Spleen (tissue), 11 donors: ENCODE measurements at regions not wholly inside any gene's neighbourhood (a gene's known extent, or its start where the extent isn't known, plus 50 kb on each side); places are given as distances from the start of the nearest gene placed in this dataset.

ENCODE experiments used
- DNase-seq: peaks from one replicate; pipeline ENCODE4 v3.0.0-alpha.2; 2020
- H3K27ac ChIP-seq, 8 donors: fragments of 200-600 bp; sonication (generic) in 7 of 8; 1 replicate in 4 of 8; 2 replicates in 4 of 8; pipeline versions ENCODE4 v1.5.0 to v1.8.0; 2016 to 2021; ENCODE audit warnings: inconsistent platforms in 4 of 8, mild to moderate bottlenecking in 4 of 8, moderate library complexity in 1 of 8
- H3K27me3 ChIP-seq, 7 donors: fragments of 200-600 bp; sonication (generic) in 6 of 7; replicated peaks in 1 of 7; 1 replicate in 4 of 7; 2 replicates in 3 of 7; pipeline versions ENCODE4 v1.5.0 to v1.8.0; 2016 to 2021; ENCODE audit warnings: inconsistent platforms in 3 of 7, mild to moderate bottlenecking in 1 of 7
- H3K36me3 ChIP-seq, 6 donors: fragments of 200-600 bp; sonication (generic) in 5 of 6; 1 replicate in 4 of 6; 2 replicates in 2 of 6; pipeline versions ENCODE4 v1.5.0 to v1.8.0; 2016 to 2021; ENCODE audit warnings: inconsistent platforms in 2 of 6
- H3K4me1 ChIP-seq, 6 donors: fragments of 200-600 bp; sonication (generic) in 5 of 6; 1 replicate in 3 of 6; 2 replicates in 3 of 6; pipeline versions ENCODE4 v1.5.0 to v1.8.0; 2016 to 2021; ENCODE audit warnings: inconsistent platforms in 3 of 6
- H3K4me3 ChIP-seq, 8 donors: fragments of 200-600 bp; sonication (generic) in 7 of 8; 1 replicate in 4 of 8; 2 replicates in 4 of 8; pipeline versions ENCODE4 v1.5.0 to v1.8.0; 2016 to 2021; ENCODE audit warnings: inconsistent platforms in 4 of 8, mild to moderate bottlenecking in 4 of 8, moderate library complexity in 2 of 8
- H3K9me3 ChIP-seq, 8 donors: fragments of 200-600 bp; sonication (generic) in 7 of 8; 1 replicate in 4 of 8; 2 replicates in 4 of 8; pipeline versions ENCODE4 v1.5.0 to v1.8.0; 2016 to 2021; ENCODE audit warnings: inconsistent platforms in 4 of 8
- POLR2A ChIP-seq, 3 donors: fragments of 450-650 bp; IDR thresholded peaks; one replicate each; pipeline ENCODE4 v1.5.1; 2017; ENCODE audit warnings: antibody characterized with exemption in 3 of 3, mild to moderate bottlenecking in 1 of 3
- POLR2AphosphoS5 ChIP-seq, 3 donors: sonication (generic); formaldehyde crosslinking; IDR thresholded peaks; one replicate each; pipeline ENCODE4 v1.5.1; 2017; ENCODE audit warnings: antibody characterized with exemption in 3 of 3
- WGBS, 5 donors: extraction: QIAGEN DNeasy Blood & Tissue Kit in 3 of 5; methylation state at CpG; one replicate each; pipeline versions ENCODE4 v1.1.5 to v1.1.7; 2013 to 2018; 5-methylcytosine and 5-hydroxymethylcytosine counted together
- intact Hi-C: fragments of 100-400 bp; cut with DNase I; formaldehyde crosslinking; loops from one replicate; pipeline ENCODE4 v1.15.0; 2023; ENCODE audit warnings: low total_unique reads
- TF ChIP-seq, protein P1 (sequence below), 11 experiments: fragments of 200-600 bp in 7 of 11; fragments of 450-650 bp in 4 of 11; sonication (generic) in 4 of 11; IDR thresholded peaks in 8 of 11; conservative IDR thresholded peaks in 3 of 11; 1 replicate in 7 of 11; 2 replicates in 4 of 11; pipeline versions ENCODE4 v1.4.0 to v1.8.0; 2016 to 2021; ENCODE audit warnings: antibody characterized with exemption in 11 of 11, inconsistent platforms in 4 of 11, mild to moderate bottlenecking in 1 of 11
- donor health status: healthy with polysubstance abuse.
- donor health status: DM: no; HTN: no; CAD: no; lungs with moderate emphysema.
- donor health status: DM: no; HTN: no; CAD: no.
- donor health status: Bipolar disorder and iron deficiency.
- donor health status: healthy.
- donor health status: DM: no; HTN: no; CAD: no.
- donor health status: DM: yes; HTN: yes; CAD: no.

- Histone ChIP-seq H3K4me3 (no peak overlapping the region), H3K27me3 (no peaks in the 10 kb centered on the region), H3K36me3 (no peaks in the 10 kb centered on the region), H3K4me1 (no peaks in the 10 kb centered on the region), H3K27ac (no peak overlapping the region), H3K9me3 (peaks cover 0 to 10% (median 0%) of the 10 kb centered on the region in 8 donors)
- 85 to 96% (median 93%) methylated on average over 2 of the region's 2 CpGs for WGBS, 5 donors
- no peak for TF ChIP-seq POLR2A (IDR thresholded peaks at IDR 0.05)
- TF ChIP-seq, protein P1, sequence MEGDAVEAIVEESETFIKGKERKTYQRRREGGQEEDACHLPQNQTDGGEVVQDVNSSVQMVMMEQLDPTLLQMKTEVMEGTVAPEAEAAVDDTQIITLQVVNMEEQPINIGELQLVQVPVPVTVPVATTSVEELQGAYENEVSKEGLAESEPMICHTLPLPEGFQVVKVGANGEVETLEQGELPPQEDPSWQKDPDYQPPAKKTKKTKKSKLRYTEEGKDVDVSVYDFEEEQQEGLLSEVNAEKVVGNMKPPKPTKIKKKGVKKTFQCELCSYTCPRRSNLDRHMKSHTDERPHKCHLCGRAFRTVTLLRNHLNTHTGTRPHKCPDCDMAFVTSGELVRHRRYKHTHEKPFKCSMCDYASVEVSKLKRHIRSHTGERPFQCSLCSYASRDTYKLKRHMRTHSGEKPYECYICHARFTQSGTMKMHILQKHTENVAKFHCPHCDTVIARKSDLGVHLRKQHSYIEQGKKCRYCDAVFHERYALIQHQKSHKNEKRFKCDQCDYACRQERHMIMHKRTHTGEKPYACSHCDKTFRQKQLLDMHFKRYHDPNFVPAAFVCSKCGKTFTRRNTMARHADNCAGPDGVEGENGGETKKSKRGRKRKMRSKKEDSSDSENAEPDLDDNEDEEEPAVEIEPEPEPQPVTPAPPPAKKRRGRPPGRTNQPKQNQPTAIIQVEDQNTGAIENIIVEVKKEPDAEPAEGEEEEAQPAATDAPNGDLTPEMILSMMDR (IDR thresholded peaks at IDR 0.05 in 8 of 11, conservative IDR thresholded peaks at IDR 0.05 in 3 of 11): no peak
- TF ChIP-seq POLR2AphosphoS5 (IDR thresholded peaks at IDR 0.05): no peak
- no peak for DNase-seq
- intact Hi-C loops: no loop called here
Observed at GRCh38 chr2:128803222-128803621, 484.6 kb upstream of the HS6ST1 start.

DNA sequence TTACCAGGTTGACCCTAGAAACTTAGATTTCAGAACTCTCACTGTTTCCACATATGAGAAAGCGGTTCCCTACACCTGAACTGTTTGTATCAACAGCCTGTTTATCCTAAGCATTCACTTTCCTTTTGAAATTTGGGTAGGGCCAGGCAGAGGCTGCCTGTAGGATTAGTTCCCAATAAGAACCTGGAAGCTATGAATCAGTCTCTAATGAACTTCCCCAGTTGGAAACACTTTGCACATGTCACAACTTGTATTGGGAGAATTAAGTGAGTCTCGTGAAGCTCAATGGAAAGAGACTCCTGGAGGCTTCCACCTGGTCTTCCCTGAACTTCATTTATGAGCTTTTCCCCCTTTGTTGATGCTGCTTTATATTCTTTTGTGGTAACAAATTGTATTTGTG, 486.6 kb upstream of the HS6ST1 start:
- Histone ChIP-seq H3K27ac (no peak overlapping the region), H3K4me3 (no peak overlapping the region), H3K27me3 (peaks cover 0 to 4% (median 0%) of the 10 kb centered on the region in 7 donors), H3K36me3 (no peaks in the 10 kb centered on the region), H3K4me1 (no peaks in the 10 kb centered on the region), H3K9me3 (peaks cover 0 to 16% (median under 1%) of the 10 kb centered on the region in 8 donors)
- TF ChIP-seq POLR2AphosphoS5 (IDR thresholded peaks at IDR 0.05): no peak
- TF ChIP-seq POLR2A (IDR thresholded peaks at IDR 0.05): no peak
- TF ChIP-seq, protein P1 (IDR thresholded peaks at IDR 0.05 in 8 of 11, conservative IDR thresholded peaks at IDR 0.05 in 3 of 11): no peak
- 66 to 97% (median 74%) methylated on average over 2 of the region's 2 CpGs for WGBS, 5 donors
- no peak for DNase-seq
- intact Hi-C loops: no loop called here

GRCh38 chr2:128805918-128806317, 487.2 kb upstream of the HS6ST1 start:
- intact Hi-C loops: no loop called here
- WGBS, 5 donors: 87 to 96% (median 89%) methylated on average over 2 of the region's 2 CpGs

DNA sequence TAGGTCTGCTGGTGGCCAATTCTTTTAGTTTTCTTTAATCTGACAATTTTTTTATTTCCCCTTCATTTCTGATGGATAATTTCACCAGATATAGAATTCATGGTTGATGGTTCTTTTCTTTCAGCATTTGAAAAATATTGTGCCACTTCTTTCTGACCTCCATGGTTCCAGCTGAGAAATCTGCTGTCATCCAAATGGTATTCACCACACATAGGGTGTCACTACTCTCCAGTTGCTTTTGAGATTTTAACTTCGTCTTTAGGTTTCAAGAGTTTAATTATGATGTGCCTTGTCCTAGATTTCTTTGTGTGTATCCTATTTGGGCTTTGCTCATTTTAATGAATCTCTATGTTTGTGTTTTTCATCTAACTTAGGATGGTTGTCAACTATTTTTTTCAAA, 488.6 kb upstream of the HS6ST1 start:
- Histone ChIP-seq H3K4me3 (no peak overlapping the region), H3K9me3 (peaks cover 0 to 24% (median 6%) of the 10 kb centered on the region in 8 donors), H3K4me1 (no peaks in the 10 kb centered on the region), H3K27ac (no peak overlapping the region), H3K27me3 (peaks cover 0 to 13% (median 0%) of the 10 kb centered on the region in 7 donors), H3K36me3 (no peaks in the 10 kb centered on the region)
- 89 to 100% (median 95%) methylated on average over 1 of the region's 1 CpG for WGBS, 5 donors
- DNase-seq: no peak
- intact Hi-C loops: no loop called here
- TF ChIP-seq POLR2A (IDR thresholded peaks at IDR 0.05) (no peak), POLR2AphosphoS5 (IDR thresholded peaks at IDR 0.05) (no peak)
- TF ChIP-seq, protein P1 (IDR thresholded peaks at IDR 0.05 in 8 of 11, conservative IDR thresholded peaks at IDR 0.05 in 3 of 11): no peak

More at GRCh38 chr2:128805918-128806317, 487.2 kb upstream of the HS6ST1 start:
- DNase-seq: no peak
- H3K27ac ChIP-seq: no peak overlapping the region
- H3K9me3 ChIP-seq: peaks cover 0 to 23% (median 4%) of the 10 kb centered on the region in 8 donors
- H3K4me1 ChIP-seq: no peaks in the 10 kb centered on the region
- TF ChIP-seq POLR2A (IDR thresholded peaks at IDR 0.05): no peak
- no peak for TF ChIP-seq POLR2AphosphoS5 (IDR thresholded peaks at IDR 0.05)
- TF ChIP-seq, protein P1 (IDR thresholded peaks at IDR 0.05 in 8 of 11, conservative IDR thresholded peaks at IDR 0.05 in 3 of 11): no peak
- no peak overlapping the region for H3K4me3 ChIP-seq
- H3K36me3 ChIP-seq: no peaks in the 10 kb centered on the region
- peaks cover 0 to 4% (median 0%) of the 10 kb centered on the region in 7 donors for H3K27me3 ChIP-seq
